ENCODE measurements at regions not wholly inside any gene's neighbourhood (a gene's known extent, or its start where the extent isn't known, plus 50 kb on each side); places are given as distances from the start of the nearest gene placed in this dataset.

GRCh38 chr7:85688712-85689111, 501.9 kb upstream of the SEMA3D start:
- Histone ChIP-seq H2AFZ (ENCODE audit: low read length) (no peak overlapping the region), H3K27me3 (ENCODE audit: insufficient read depth, low read length) (no peaks in the 10 kb centered on the region), H4K20me1 (ENCODE audit: insufficient read depth, low read length) (no peaks in the 10 kb centered on the region), H3K9ac (ENCODE audit: low read length) (no peak overlapping the region), H3K4me1 (ENCODE audit: insufficient read depth, low read length, severe bottlenecking) (no peaks in the 10 kb centered on the region), H3F3A (ENCODE audit: insufficient read depth, low read length) (no peaks in the 10 kb centered on the region), H3K9me3 (ENCODE audit: low read length) (no peaks in the 10 kb centered on the region), H3K79me2 (ENCODE audit: insufficient read depth, low read length) (no peaks in the 10 kb centered on the region), H3K4me3 (ENCODE audit: low read depth, low read length, poor library complexity, severe bottlenecking) (no peak overlapping the region), H3K36me3 (ENCODE audit: insufficient read depth, low read length) (no peaks in the 10 kb centered on the region), H3K27ac (ENCODE audit: low read depth, low read length, poor library complexity, severe bottlenecking) (no peak overlapping the region), H3K4me2 (ENCODE audit: low read length) (no peak overlapping the region), H3K9me2 (ENCODE audit: low read depth, low read length) (no peaks in the 10 kb centered on the region)
- TF ChIP-seq CTCF (IDR thresholded peaks at IDR 0.05; ENCODE audit: low read length) (no peak), EZH2 (IDR thresholded peaks at IDR 0.05; ENCODE audit: borderline replicate concordance, low read length) (no peak)

- Histone ChIP-seq H3K4me1 (ENCODE audit: insufficient read depth, low read length, severe bottlenecking) (no peaks in the 10 kb centered on the region), H3K9me3 (ENCODE audit: low read length) (no peaks in the 10 kb centered on the region), H3K9me2 (ENCODE audit: low read depth, low read length) (no peaks in the 10 kb centered on the region), H4K20me1 (ENCODE audit: insufficient read depth, low read length) (no peaks in the 10 kb centered on the region), H3K4me2 (ENCODE audit: low read length) (no peak overlapping the region), H3F3A (ENCODE audit: insufficient read depth, low read length) (no peaks in the 10 kb centered on the region), H3K27ac (ENCODE audit: low read depth, low read length, poor library complexity, severe bottlenecking) (no peak overlapping the region), H3K27me3 (ENCODE audit: insufficient read depth, low read length) (no peaks in the 10 kb centered on the region), H3K79me2 (ENCODE audit: insufficient read depth, low read length) (no peaks in the 10 kb centered on the region), H3K36me3 (ENCODE audit: insufficient read depth, low read length) (no peaks in the 10 kb centered on the region), H3K9ac (ENCODE audit: low read length) (no peak overlapping the region), H3K4me3 (ENCODE audit: low read depth, low read length, poor library complexity, severe bottlenecking) (no peak overlapping the region), H2AFZ (ENCODE audit: low read length) (no peak overlapping the region)
- TF ChIP-seq EZH2 (IDR thresholded peaks at IDR 0.05; ENCODE audit: borderline replicate concordance, low read length) (no peak), CTCF (IDR thresholded peaks at IDR 0.05; ENCODE audit: low read length) (no peak)
Measured at GRCh38 chr7:85686401-85687181, 499.7 kb upstream of the SEMA3D start.

GRCh38 chr7:85685901-85686300, 499.0 kb upstream of the SEMA3D start:
- Histone ChIP-seq H3K4me1 (ENCODE audit: insufficient read depth, low read length, severe bottlenecking) (no peaks in the 10 kb centered on the region), H3K27ac (ENCODE audit: low read depth, low read length, poor library complexity, severe bottlenecking) (no peak overlapping the region), H3K4me2 (ENCODE audit: low read length) (no peak overlapping the region)

More at GRCh38 chr7:85685901-85686300, 499.0 kb upstream of the SEMA3D start:
- Histone ChIP-seq H3K9me3 (ENCODE audit: low read length) (no peaks in the 10 kb centered on the region), H3K9ac (ENCODE audit: low read length) (no peak overlapping the region), H2AFZ (ENCODE audit: low read length) (no peak overlapping the region), H3K4me3 (ENCODE audit: low read depth, low read length, poor library complexity, severe bottlenecking) (no peak overlapping the region), H3K79me2 (ENCODE audit: insufficient read depth, low read length) (no peaks in the 10 kb centered on the region), H3K27me3 (ENCODE audit: insufficient read depth, low read length) (no peaks in the 10 kb centered on the region), H3K9me2 (ENCODE audit: low read depth, low read length) (no peaks in the 10 kb centered on the region), H3F3A (ENCODE audit: insufficient read depth, low read length) (no peaks in the 10 kb centered on the region), H3K36me3 (ENCODE audit: insufficient read depth, low read length) (no peaks in the 10 kb centered on the region), H4K20me1 (ENCODE audit: insufficient read depth, low read length) (no peaks in the 10 kb centered on the region)
- TF ChIP-seq CTCF (IDR thresholded peaks at IDR 0.05; ENCODE audit: low read length) (no peak), EZH2 (IDR thresholded peaks at IDR 0.05; ENCODE audit: borderline replicate concordance, low read length) (no peak)

All from OCI-LY1 (cell line).